ENCODE measurements at regions not wholly inside any gene's neighbourhood (a gene's known extent, or its start where the extent isn't known, plus 50 kb on each side); places are given as distances from the start of the nearest gene placed in this dataset.

GRCh38 chr10:27622596-27622995 lies 118.5 kb downstream of the RAB18 start:
- 0 out of 2 replicates have a peak, but pooled peaks cover 20% of the 10 kb centered on the region for H3K9me2 ChIP-seq (ENCODE audit: insufficient read depth)
- H3K4me3 Mint-ChIP-seq = no peak overlapping the region
- no peak overlapping the region for H3K4me3 ChIP-seq
- H3K36me3 Mint-ChIP-seq (ENCODE audit: low read depth) = no peaks in the 10 kb centered on the region
- H2AFZ ChIP-seq = no peak overlapping the region
- ATAC-seq = no peak
- no peak for DNase-seq (ENCODE audit: low spot score)
- no peak overlapping the region for H3K4me2 ChIP-seq
- H4K20me1 ChIP-seq (replicated peaks; ENCODE audit: insufficient read depth) = no peaks in the 10 kb centered on the region
- H3K36me3 ChIP-seq (ENCODE audit: insufficient read depth) = no peaks in the 10 kb centered on the region
- H3K4me1 Mint-ChIP-seq = peaks cover 25% of the 10 kb centered on the region
- no peaks in the 10 kb centered on the region for H3K27me3 ChIP-seq (ENCODE audit: insufficient read depth)
- no peaks in the 10 kb centered on the region for H3K79me2 ChIP-seq (replicated peaks; ENCODE audit: insufficient read depth)
- no peaks in the 10 kb centered on the region for H3F3A ChIP-seq (replicated peaks; ENCODE audit: low read depth)
- peaks cover 13% of the 10 kb centered on the region; the same call in 1 of the 2 replicates for H3K4me1 ChIP-seq (ENCODE audit: insufficient read depth)
- no peak overlapping the region for H3K27ac Mint-ChIP-seq
- H3K27ac ChIP-seq (ENCODE audit: low read depth) = no peak overlapping the region
- TF ChIP-seq ZNF462 (CRISPR knock-in tag; IDR thresholded peaks at IDR 0.05) (no peak), CREB1 (CRISPR knock-in tag; IDR thresholded peaks at IDR 0.05; ENCODE audit: low read depth) (no peak), JUNB (IDR thresholded peaks at IDR 0.05; ENCODE audit: unreplicated experiment) (no peak), POLR2AphosphoS5 (IDR thresholded peaks at IDR 0.05; ENCODE audit: low read depth) (no peak), ZNF114 (CRISPR knock-in tag; IDR thresholded peaks at IDR 0.05) (no peak), ZNF331 (CRISPR knock-in tag; IDR thresholded peaks at IDR 0.05; ENCODE audit: low read depth) (no peak), EZH2 (IDR thresholded peaks at IDR 0.05; ENCODE audit: low read depth, unreplicated experiment) (no peak), NANOG (IDR thresholded peaks at IDR 0.05; ENCODE audit: borderline replicate concordance) (no peak), REST (IDR thresholded peaks at IDR 0.05; ENCODE audit: unreplicated experiment) (no peak)
- TF ChIP-seq, protein P1, sequence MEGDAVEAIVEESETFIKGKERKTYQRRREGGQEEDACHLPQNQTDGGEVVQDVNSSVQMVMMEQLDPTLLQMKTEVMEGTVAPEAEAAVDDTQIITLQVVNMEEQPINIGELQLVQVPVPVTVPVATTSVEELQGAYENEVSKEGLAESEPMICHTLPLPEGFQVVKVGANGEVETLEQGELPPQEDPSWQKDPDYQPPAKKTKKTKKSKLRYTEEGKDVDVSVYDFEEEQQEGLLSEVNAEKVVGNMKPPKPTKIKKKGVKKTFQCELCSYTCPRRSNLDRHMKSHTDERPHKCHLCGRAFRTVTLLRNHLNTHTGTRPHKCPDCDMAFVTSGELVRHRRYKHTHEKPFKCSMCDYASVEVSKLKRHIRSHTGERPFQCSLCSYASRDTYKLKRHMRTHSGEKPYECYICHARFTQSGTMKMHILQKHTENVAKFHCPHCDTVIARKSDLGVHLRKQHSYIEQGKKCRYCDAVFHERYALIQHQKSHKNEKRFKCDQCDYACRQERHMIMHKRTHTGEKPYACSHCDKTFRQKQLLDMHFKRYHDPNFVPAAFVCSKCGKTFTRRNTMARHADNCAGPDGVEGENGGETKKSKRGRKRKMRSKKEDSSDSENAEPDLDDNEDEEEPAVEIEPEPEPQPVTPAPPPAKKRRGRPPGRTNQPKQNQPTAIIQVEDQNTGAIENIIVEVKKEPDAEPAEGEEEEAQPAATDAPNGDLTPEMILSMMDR (conservative IDR thresholded peaks at IDR 0.05; ENCODE audit: low read depth in 2 of 2) = no peak
- TF ChIP-seq, protein P2, sequence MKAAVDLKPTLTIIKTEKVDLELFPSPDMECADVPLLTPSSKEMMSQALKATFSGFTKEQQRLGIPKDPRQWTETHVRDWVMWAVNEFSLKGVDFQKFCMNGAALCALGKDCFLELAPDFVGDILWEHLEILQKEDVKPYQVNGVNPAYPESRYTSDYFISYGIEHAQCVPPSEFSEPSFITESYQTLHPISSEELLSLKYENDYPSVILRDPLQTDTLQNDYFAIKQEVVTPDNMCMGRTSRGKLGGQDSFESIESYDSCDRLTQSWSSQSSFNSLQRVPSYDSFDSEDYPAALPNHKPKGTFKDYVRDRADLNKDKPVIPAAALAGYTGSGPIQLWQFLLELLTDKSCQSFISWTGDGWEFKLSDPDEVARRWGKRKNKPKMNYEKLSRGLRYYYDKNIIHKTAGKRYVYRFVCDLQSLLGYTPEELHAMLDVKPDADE (IDR thresholded peaks at IDR 0.05) = no peak
- H3K27me3 Mint-ChIP-seq (ENCODE audit: insufficient read depth, low read depth, poor library complexity) = peaks cover 7% of the 10 kb centered on the region
- H3K9me3 Mint-ChIP-seq = no peaks in the 10 kb centered on the region

All from GM23338 (cell line).